HG02759 (cell line): ENCODE measurements at regions not wholly inside any gene's neighbourhood (a gene's known extent, or its start where the extent isn't known, plus 50 kb on each side); places are given as distances from the start of the nearest gene placed in this dataset.
"Not testable (repeated sequence)": the region's sequence is repeated elsewhere in the genome, so short reads cannot be mapped to it uniquely, and the experiment has no call there.

Experiments used
- ATAC-seq: cut with Tn5 transposase; IDR thresholded peaks from one replicate; pipeline ENCODE4 v1.9.1; 2021; ENCODE audit warnings: mild to moderate bottlenecking, moderate library complexity; ENCODE audit not compliant: unreplicated experiment

GRCh38 chr6:130547723-130548122, 181.9 kb downstream of the TMEM200A start:
- ATAC-seq = no peak

GRCh38 chr6:130557481-130558112, 191.8 kb downstream of the TMEM200A start:
- no peak for ATAC-seq

GRCh38 chr6:130558131-130558530, 192.3 kb downstream of the TMEM200A start:
- no peak for ATAC-seq

GRCh38 chr6:130559166-130559565, 193.3 kb downstream of the TMEM200A start:
- no peak for ATAC-seq

GRCh38 chr6:130560231-130560630, 194.4 kb downstream of the TMEM200A start:
- no peak for ATAC-seq

GRCh38 chr6:130561159-130561558, 195.3 kb downstream of the TMEM200A start:
- not testable (repeated sequence) for ATAC-seq

GRCh38 chr6:130565696-130566095, 199.9 kb downstream of the TMEM200A start:
- no peak for ATAC-seq

- no peak for ATAC-seq
Measured at GRCh38 chr6:130574146-130574545, 208.3 kb downstream of the TMEM200A start.

GRCh38 chr6:130575557-130575956, 209.7 kb downstream of the TMEM200A start:
- ATAC-seq = no peak

GRCh38 chr6:130575971-130576370, 210.2 kb downstream of the TMEM200A start:
- ATAC-seq = peak; percentile 100

- ATAC-seq = no peak
Measured at GRCh38 chr6:130577178-130577919, 211.5 kb downstream of the TMEM200A start.

- no peak for ATAC-seq
Measured at GRCh38 chr6:130578713-130579112, 212.9 kb downstream of the TMEM200A start.

GRCh38 chr6:130583268-130583667, 217.5 kb downstream of the TMEM200A start:
- no peak for ATAC-seq

- no peak for ATAC-seq
Measured at GRCh38 chr6:130585587-130585986, 219.8 kb downstream of the TMEM200A start.

- no peak for ATAC-seq
Measured at GRCh38 chr6:130587778-130588520, 222.1 kb downstream of the TMEM200A start.

- peak; percentile 67 for ATAC-seq
Measured at GRCh38 chr6:130593200-130593599, 227.4 kb downstream of the TMEM200A start.

- ATAC-seq = no peak
Measured at GRCh38 chr6:130593948-130594347, 228.1 kb downstream of the TMEM200A start.

- no peak for ATAC-seq
Measured at GRCh38 chr6:130598021-130598989, 228.9 kb upstream of the SMLR1 start.

- ATAC-seq = no peak
Measured at GRCh38 chr6:130600880-130601341, 226.3 kb upstream of the SMLR1 start.

- ATAC-seq = no peak
Measured at GRCh38 chr6:130602151-130602770, 224.9 kb upstream of the SMLR1 start.
